Endothelial cell of umbilical vein (primary cell): ENCODE measurements at regions not wholly inside any gene's neighbourhood (a gene's known extent, or its start where the extent isn't known, plus 50 kb on each side); places are given as distances from the start of the nearest gene placed in this dataset.

ENCODE experiments used
- BruUV-seq: library from RNA; stranded (reverse); fragments of 400-500 nt; replicated peaks from 2 replicates; lab custom pipeline; 2021; lab: Mats Ljungman, UMichigan
- CTCF ChIA-PET: fragments of 300-600, 350-600 bp; sonication (Branson Sonifier 250); formaldehyde crosslinking; loops from one replicate; lab custom pipeline; 2021; ENCODE audit warnings: antibody characterized with exemption, inconsistent platforms; lab: Charles Lee
- POLR2A ChIA-PET: fragments of 300-600, 350-600 bp; sonication (Branson Sonifier 250); formaldehyde crosslinking; loops from one replicate; lab custom pipeline; 2021; ENCODE audit warnings: antibody characterized with exemption, inconsistent platforms; lab: Charles Lee
- DNase-seq: peaks from one replicate; pipeline ENCODE4 v3.0.0-alpha.2; 2011; ENCODE audit warnings: low read depth, low spot score
- FAIRE-seq: peaks from 2 replicates; lab custom pipeline; 2011; peaks lifted over from hg19 to GRCh38; lab: Jason Lieb, UNC
- H2AFZ ChIP-seq: 2 replicates; pipeline ENCODE4 v1.6.0; 2012; ENCODE audit warnings: low read depth, low read length, control low read depth, inconsistent platforms
- H3K27ac ChIP-seq: 2 replicates; pipeline ENCODE4 v1.5.1; 2011; ENCODE audit warnings: low read depth, mild to moderate bottlenecking, control low read depth, low read length, moderate library complexity; ENCODE audit not compliant: insufficient read depth
- H3K27me3 ChIP-seq, 2 experiments: 2 replicates each; pipeline versions ENCODE4 v1.6.0 to v1.6.1; 2011; ENCODE audit warnings: low read length in 2 of 2, mixed read lengths in 1 of 2; ENCODE audit not compliant: control insufficient read depth in 2 of 2, insufficient read depth in 2 of 2
- H3K36me3 ChIP-seq, 2 experiments: 2 replicates in 1 of 2; 3 replicates in 1 of 2; pipeline ENCODE4 v1.5.1; 2011; ENCODE audit warnings: low read length in 2 of 2, mild to moderate bottlenecking in 1 of 2, moderate library complexity in 1 of 2; ENCODE audit not compliant: control insufficient read depth in 2 of 2, insufficient read depth in 2 of 2; ENCODE audit errors: extremely low read depth in 1 of 2
- H3K4me1 ChIP-seq: 3 replicates; pipeline ENCODE4 v1.5.1; 2011; ENCODE audit warnings: mild to moderate bottlenecking, low read length; ENCODE audit not compliant: control insufficient read depth, insufficient read depth; ENCODE audit errors: extremely low read depth
- H3K4me2 ChIP-seq: 2 replicates; pipeline ENCODE4 v1.6.1; 2011; ENCODE audit warnings: low read length, control low read depth, mixed read lengths; ENCODE audit not compliant: insufficient read depth
- H3K4me3 ChIP-seq, 3 experiments: fragments of 200-600 bp in 1 of 3; sonication (generic), shearing (Covaris generic) in 1 of 3; replicated peaks in 1 of 3; 2 replicates each; pipeline ENCODE4 v1.5.1; 2011 to 2016; ENCODE audit warnings: control low read depth in 3 of 3, low read length in 3 of 3, mild to moderate bottlenecking in 2 of 3, inconsistent platforms in 1 of 3, low read depth in 1 of 3, moderate library complexity in 1 of 3; ENCODE audit not compliant: insufficient read depth in 1 of 3
- H3K79me2 ChIP-seq: 2 replicates; pipeline ENCODE4 v1.6.0; 2012; ENCODE audit warnings: low read length, inconsistent platforms; ENCODE audit not compliant: control insufficient read depth, insufficient read depth
- H3K9ac ChIP-seq: replicated peaks from 2 replicates; pipeline ENCODE3; 2011; ENCODE audit warnings: low read length, control low read depth; ENCODE audit not compliant: insufficient read depth; ENCODE audit errors: extremely low read depth
- H3K9me1 ChIP-seq: replicated peaks from 3 replicates; pipeline ENCODE4 v1.6.0; 2011; ENCODE audit warnings: mild to moderate bottlenecking, low read length; ENCODE audit not compliant: control insufficient read depth, insufficient read depth; ENCODE audit errors: extremely low read depth
- H3K9me3 ChIP-seq: replicated peaks from 2 replicates; pipeline ENCODE4 v1.5.1; 2012; ENCODE audit warnings: low read length, inconsistent platforms; ENCODE audit not compliant: control insufficient read depth, insufficient read depth
- H4K20me1 ChIP-seq: replicated peaks from 2 replicates; pipeline ENCODE3; 2011; ENCODE audit warnings: mild to moderate bottlenecking, low read length; ENCODE audit not compliant: control insufficient read depth, insufficient read depth; ENCODE audit errors: extremely low read depth
- CTCF ChIP-seq, 2 donors: IDR thresholded peaks; 1 replicate in 1 of 2; 2 replicates in 1 of 2; pipeline ENCODE4 v1.5.1; 2011; ENCODE audit warnings: low read length in 2 of 2, mild to moderate bottlenecking in 2 of 2, moderate library complexity in 2 of 2, control low read depth in 1 of 2, inconsistent platforms in 1 of 2, low read depth in 1 of 2; ENCODE audit not compliant: insufficient read depth in 1 of 2; ENCODE audit errors: extremely low read depth in 1 of 2
- EZH2 ChIP-seq: IDR thresholded peaks from 2 replicates; pipeline ENCODE4 v1.6.1; 2012; ENCODE audit warnings: borderline replicate concordance, low read depth, mild to moderate bottlenecking, moderate library complexity, low read length, inconsistent platforms; ENCODE audit not compliant: severe bottlenecking
- FOS ChIP-seq: IDR thresholded peaks from 2 replicates; pipeline ENCODE4 v1.6.1; 2011; ENCODE audit warnings: mild to moderate bottlenecking, low read length, moderate library complexity, borderline replicate concordance; ENCODE audit not compliant: insufficient read depth
- GATA2 ChIP-seq: IDR thresholded peaks from 2 replicates; pipeline ENCODE4 v1.7.0; 2011; ENCODE audit warnings: low read depth, mild to moderate bottlenecking, moderate library complexity, mixed read lengths, low read length; ENCODE audit not compliant: insufficient read length, insufficient read depth
- JUN ChIP-seq: IDR thresholded peaks from 2 replicates; pipeline ENCODE4 v1.6.1; 2011; ENCODE audit warnings: borderline replicate concordance, low read depth; ENCODE audit not compliant: insufficient read length, insufficient read depth
- MAX ChIP-seq: IDR thresholded peaks from 2 replicates; pipeline ENCODE4 v1.6.1; 2011; ENCODE audit not compliant: insufficient read depth, insufficient read length
- MYC ChIP-seq: IDR thresholded peaks from one replicate; pipeline ENCODE4 v1.6.1; 2011; ENCODE audit warnings: mild to moderate bottlenecking, low read depth, low read length
- POLR2A ChIP-seq: IDR thresholded peaks from 2 replicates; pipeline ENCODE4 v1.6.1; 2012; ENCODE audit warnings: low read depth, mild to moderate bottlenecking, control low read depth, low read length
- POLR2AphosphoS5 ChIP-seq: IDR thresholded peaks from 2 replicates; pipeline ENCODE4 v1.6.1; 2012; ENCODE audit warnings: low read depth, mild to moderate bottlenecking, control low read depth, low read length, moderate library complexity; ENCODE audit not compliant: insufficient read depth
- dilution Hi-C: fragments of 300-500 bp; cut with MboI; formaldehyde crosslinking; loops from one replicate; pipeline ENCODE4 v1.15.0; 2019; ENCODE audit warnings: low sequenced_read_pairs; ENCODE audit not compliant: extremely low pct_ligation_motif_present
- intact Hi-C: fragments of 100-400 bp; cut with micrococcal nuclease; formaldehyde crosslinking; loops from one replicate; pipeline ENCODE4 v1.10.0; 2022

GRCh38 chr12:103140286-103140685, 182.8 kb downstream of the ASCL1 start:
- dilution Hi-C loops (no loop called here), intact Hi-C loops (no loop called here)
- Histone ChIP-seq H3K27ac (no peak overlapping the region), H4K20me1 (no peaks in the 10 kb centered on the region), H3K79me2 (no peaks in the 10 kb centered on the region), H3K9me1 (no peaks in the 10 kb centered on the region), H3K9ac (no peak overlapping the region), H3K36me3 (no peaks in the 10 kb centered on the region), H3K4me1 (no peaks in the 10 kb centered on the region), H3K4me3 (no peak overlapping the region), H3K27me3 (no peaks in the 10 kb centered on the region), H2AFZ (no peak overlapping the region), H3K4me2 (no peak overlapping the region), H3K9me3 (no peaks in the 10 kb centered on the region)
- ChIA-PET POLR2A (no interaction called here), CTCF (no interaction called here)
- BruUV-seq, result no TSS peak
- FAIRE-seq (no peak), DNase-seq (no peak)
- TF ChIP-seq CTCF (IDR thresholded peaks at IDR 0.05; ENCODE audit: extremely low read depth in 1 of 2, insufficient read depth in 1 of 2, low read depth in 1 of 2, low read length in 2 of 2), result no peak
- TF ChIP-seq MAX, result no peak
- TF ChIP-seq GATA2, result no peak
- TF ChIP-seq JUN, result no peak
- no peak for TF ChIP-seq POLR2A
- no peak for TF ChIP-seq EZH2
- no peak for TF ChIP-seq FOS
- TF ChIP-seq POLR2AphosphoS5, result no peak
- TF ChIP-seq MYC, result no peak
